ENCODE measurements at regions not wholly inside any gene's neighbourhood (a gene's known extent, or its start where the extent isn't known, plus 50 kb on each side); places are given as distances from the start of the nearest gene placed in this dataset.
A peak's percentile ranks its signal among the peaks of the same experiment; 100 is the strongest.

GRCh38 chr22:27404441-27404840, 397.1 kb downstream of the MN1 start:
- Histone ChIP-seq H3K4me1 (ENCODE audit: control insufficient read depth, insufficient read depth, low read length, unreplicated experiment) (no peaks in the 10 kb centered on the region), H3K27me3 (ENCODE audit: insufficient read depth, low read length) (no peaks in the 10 kb centered on the region), H3K36me3 (ENCODE audit: insufficient read depth, low read length) (no peaks in the 10 kb centered on the region), H3K79me2 (ENCODE audit: control insufficient read depth, insufficient read depth, low read length, unreplicated experiment) (no peaks in the 10 kb centered on the region), H2AFZ (ENCODE audit: low read length, unreplicated experiment) (no peak overlapping the region), H3K27ac (ENCODE audit: low read depth, low read length) (no peak overlapping the region), H3K4me3 (ENCODE audit: low read depth, low read length) (no peak overlapping the region)

- Histone ChIP-seq H2AFZ (ENCODE audit: low read length, unreplicated experiment) (no peak overlapping the region), H3K27ac (ENCODE audit: low read depth, low read length) (no peak overlapping the region), H3K27me3 (ENCODE audit: insufficient read depth, low read length) (no peaks in the 10 kb centered on the region), H3K79me2 (ENCODE audit: control insufficient read depth, insufficient read depth, low read length, unreplicated experiment) (no peaks in the 10 kb centered on the region), H3K4me3 (ENCODE audit: low read depth, low read length) (no peak overlapping the region), H3K36me3 (ENCODE audit: insufficient read depth, low read length) (no peaks in the 10 kb centered on the region), H3K4me1 (ENCODE audit: control insufficient read depth, insufficient read depth, low read length, unreplicated experiment) (no peaks in the 10 kb centered on the region)
Measured at GRCh38 chr22:27405672-27406388, 395.7 kb downstream of the MN1 start.

- Histone ChIP-seq H3K36me3 (ENCODE audit: insufficient read depth, low read length) (no peaks in the 10 kb centered on the region), H3K27me3 (ENCODE audit: insufficient read depth, low read length) (no peaks in the 10 kb centered on the region), H3K4me1 (ENCODE audit: control insufficient read depth, insufficient read depth, low read length, unreplicated experiment) (no peaks in the 10 kb centered on the region), H3K79me2 (ENCODE audit: control insufficient read depth, insufficient read depth, low read length, unreplicated experiment) (no peaks in the 10 kb centered on the region), H3K4me3 (ENCODE audit: low read depth, low read length) (no peak overlapping the region), H3K27ac (ENCODE audit: low read depth, low read length) (no peak overlapping the region), H2AFZ (ENCODE audit: low read length, unreplicated experiment) (no peak overlapping the region)
Measured at GRCh38 chr22:27406389-27406861, 395.1 kb downstream of the MN1 start.

- H2AFZ ChIP-seq (ENCODE audit: low read length, unreplicated experiment) = no peak overlapping the region
- no peak overlapping the region for H3K4me3 ChIP-seq (ENCODE audit: low read depth, low read length)
- no peaks in the 10 kb centered on the region for H3K36me3 ChIP-seq (ENCODE audit: insufficient read depth, low read length)
- no peaks in the 10 kb centered on the region for H3K79me2 ChIP-seq (ENCODE audit: control insufficient read depth, insufficient read depth, low read length, unreplicated experiment)
- H3K27me3 ChIP-seq (ENCODE audit: insufficient read depth, low read length) = no peaks in the 10 kb centered on the region
- H3K4me1 ChIP-seq (ENCODE audit: control insufficient read depth, insufficient read depth, low read length, unreplicated experiment) = no peaks in the 10 kb centered on the region
- H3K27ac ChIP-seq (ENCODE audit: low read depth, low read length) = no peak overlapping the region
Measured at GRCh38 chr22:27407369-27407985, 394.1 kb downstream of the MN1 start.

GRCh38 chr22:27408068-27408467, 393.5 kb downstream of the MN1 start:
- no peak overlapping the region for H3K4me3 ChIP-seq (ENCODE audit: low read depth, low read length)
- no peak overlapping the region for H2AFZ ChIP-seq (ENCODE audit: low read length, unreplicated experiment)
- H3K36me3 ChIP-seq (ENCODE audit: insufficient read depth, low read length) = no peaks in the 10 kb centered on the region
- no peak overlapping the region for H3K27ac ChIP-seq (ENCODE audit: low read depth, low read length)
- no peaks in the 10 kb centered on the region for H3K27me3 ChIP-seq (ENCODE audit: insufficient read depth, low read length)
- H3K4me1 ChIP-seq (ENCODE audit: control insufficient read depth, insufficient read depth, low read length, unreplicated experiment) = no peaks in the 10 kb centered on the region
- no peaks in the 10 kb centered on the region for H3K79me2 ChIP-seq (ENCODE audit: control insufficient read depth, insufficient read depth, low read length, unreplicated experiment)

GRCh38 chr22:27409299-27409698, 392.3 kb downstream of the MN1 start:
- no peaks in the 10 kb centered on the region for H3K4me1 ChIP-seq (ENCODE audit: control insufficient read depth, insufficient read depth, low read length, unreplicated experiment)
- H3K4me3 ChIP-seq (ENCODE audit: low read depth, low read length) = no peak overlapping the region
- H3K27ac ChIP-seq (ENCODE audit: low read depth, low read length) = no peak overlapping the region
- H3K27me3 ChIP-seq (ENCODE audit: insufficient read depth, low read length) = no peaks in the 10 kb centered on the region
- no peak overlapping the region for H2AFZ ChIP-seq (ENCODE audit: low read length, unreplicated experiment)
- H3K36me3 ChIP-seq (ENCODE audit: insufficient read depth, low read length) = no peaks in the 10 kb centered on the region
- H3K79me2 ChIP-seq (ENCODE audit: control insufficient read depth, insufficient read depth, low read length, unreplicated experiment) = no peaks in the 10 kb centered on the region

GRCh38 chr22:27412866-27413445, 388.6 kb downstream of the MN1 start:
- Histone ChIP-seq H3K27ac (ENCODE audit: low read depth, low read length) (no peak overlapping the region), H3K4me3 (ENCODE audit: low read depth, low read length) (no peak overlapping the region), H3K4me1 (ENCODE audit: control insufficient read depth, insufficient read depth, low read length, unreplicated experiment) (peaks cover 8% of the 10 kb centered on the region), H2AFZ (ENCODE audit: low read length, unreplicated experiment) (no peak overlapping the region), H3K36me3 (ENCODE audit: insufficient read depth, low read length) (no peaks in the 10 kb centered on the region), H3K27me3 (ENCODE audit: insufficient read depth, low read length) (no peaks in the 10 kb centered on the region), H3K79me2 (ENCODE audit: control insufficient read depth, insufficient read depth, low read length, unreplicated experiment) (no peaks in the 10 kb centered on the region)

GRCh38 chr22:27413702-27414101, 387.9 kb downstream of the MN1 start:
- no peak overlapping the region for H2AFZ ChIP-seq (ENCODE audit: low read length, unreplicated experiment)
- no peaks in the 10 kb centered on the region for H3K79me2 ChIP-seq (ENCODE audit: control insufficient read depth, insufficient read depth, low read length, unreplicated experiment)
- no peak overlapping the region for H3K27ac ChIP-seq (ENCODE audit: low read depth, low read length)

GRCh38 chr22:27416511-27417420, 384.8 kb downstream of the MN1 start:
- no peaks in the 10 kb centered on the region for H3K27me3 ChIP-seq (ENCODE audit: insufficient read depth, low read length)
- H3K36me3 ChIP-seq (ENCODE audit: insufficient read depth, low read length) = no peaks in the 10 kb centered on the region
- no peaks in the 10 kb centered on the region for H3K79me2 ChIP-seq (ENCODE audit: control insufficient read depth, insufficient read depth, low read length, unreplicated experiment)
- H3K4me1 ChIP-seq (ENCODE audit: control insufficient read depth, insufficient read depth, low read length, unreplicated experiment) = peaks cover 28% of the 10 kb centered on the region
- no peak overlapping the region for H3K4me3 ChIP-seq (ENCODE audit: low read depth, low read length)
- peak overlapping the region; percentile 6 for H2AFZ ChIP-seq (ENCODE audit: low read length, unreplicated experiment)
- no peak overlapping the region for H3K27ac ChIP-seq (ENCODE audit: low read depth, low read length)

More at GRCh38 chr22:27413702-27414101, 387.9 kb downstream of the MN1 start:
- no peaks in the 10 kb centered on the region for H3K27me3 ChIP-seq (ENCODE audit: insufficient read depth, low read length)
- H3K36me3 ChIP-seq (ENCODE audit: insufficient read depth, low read length) = no peaks in the 10 kb centered on the region
- no peak overlapping the region for H3K4me3 ChIP-seq (ENCODE audit: low read depth, low read length)
- H3K4me1 ChIP-seq (ENCODE audit: control insufficient read depth, insufficient read depth, low read length, unreplicated experiment) = peaks cover 8% of the 10 kb centered on the region

GRCh38 chr22:27417421-27417814, 384.1 kb downstream of the MN1 start:
- Histone ChIP-seq H2AFZ (ENCODE audit: low read length, unreplicated experiment) (no peak overlapping the region), H3K4me1 (ENCODE audit: control insufficient read depth, insufficient read depth, low read length, unreplicated experiment) (peaks cover 28% of the 10 kb centered on the region), H3K27ac (ENCODE audit: low read depth, low read length) (no peak overlapping the region), H3K4me3 (ENCODE audit: low read depth, low read length) (no peak overlapping the region), H3K27me3 (ENCODE audit: insufficient read depth, low read length) (no peaks in the 10 kb centered on the region), H3K79me2 (ENCODE audit: control insufficient read depth, insufficient read depth, low read length, unreplicated experiment) (no peaks in the 10 kb centered on the region), H3K36me3 (ENCODE audit: insufficient read depth, low read length) (no peaks in the 10 kb centered on the region)
